ENCODE measurements at regions not wholly inside any gene's neighbourhood (a gene's known extent, or its start where the extent isn't known, plus 50 kb on each side); places are given as distances from the start of the nearest gene placed in this dataset.

DNA sequence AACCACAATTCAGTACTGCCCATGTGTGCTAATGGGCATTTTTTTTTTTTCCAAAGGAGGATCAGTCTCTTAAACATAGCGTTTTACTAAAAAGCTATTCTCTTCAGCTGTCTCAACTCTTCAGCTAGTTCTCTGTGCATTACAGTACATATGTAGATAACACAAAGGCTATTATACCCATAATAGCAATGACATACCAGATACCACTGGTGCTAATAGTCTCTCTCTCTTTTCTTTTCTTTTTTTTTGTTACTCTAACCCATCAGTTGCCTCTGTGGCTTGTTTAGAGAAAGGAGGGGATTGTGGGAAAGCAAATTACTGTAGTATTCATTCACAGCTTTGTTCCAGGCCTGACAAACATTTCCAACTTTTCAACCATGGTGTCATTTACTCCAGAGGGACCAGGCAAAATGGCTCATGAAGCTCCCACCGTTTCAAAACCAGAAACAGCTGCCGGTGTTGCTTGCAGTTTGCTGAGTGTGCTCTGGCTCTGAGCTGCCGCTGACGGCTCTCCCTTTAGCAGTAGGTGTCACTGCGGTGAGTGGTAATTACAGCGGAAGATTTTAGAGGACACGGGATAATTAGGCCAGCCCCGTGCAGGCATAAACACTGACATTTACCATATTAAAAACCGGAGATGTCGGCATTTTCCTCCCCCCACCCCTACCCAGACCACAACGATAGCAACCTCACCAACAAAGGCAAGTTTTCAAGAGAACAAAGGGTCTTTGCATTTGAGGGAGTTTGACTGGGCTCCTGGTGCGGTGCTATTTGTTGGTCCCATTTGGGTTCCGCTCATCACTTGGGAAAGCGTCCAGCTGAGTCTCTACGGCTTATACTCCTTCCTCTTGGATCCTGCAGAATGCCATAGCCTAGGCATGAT, 1005.5 kb downstream of the KCNMA1 start:
- no peak for FAIRE-seq
- TF ChIP-seq, protein P1, sequence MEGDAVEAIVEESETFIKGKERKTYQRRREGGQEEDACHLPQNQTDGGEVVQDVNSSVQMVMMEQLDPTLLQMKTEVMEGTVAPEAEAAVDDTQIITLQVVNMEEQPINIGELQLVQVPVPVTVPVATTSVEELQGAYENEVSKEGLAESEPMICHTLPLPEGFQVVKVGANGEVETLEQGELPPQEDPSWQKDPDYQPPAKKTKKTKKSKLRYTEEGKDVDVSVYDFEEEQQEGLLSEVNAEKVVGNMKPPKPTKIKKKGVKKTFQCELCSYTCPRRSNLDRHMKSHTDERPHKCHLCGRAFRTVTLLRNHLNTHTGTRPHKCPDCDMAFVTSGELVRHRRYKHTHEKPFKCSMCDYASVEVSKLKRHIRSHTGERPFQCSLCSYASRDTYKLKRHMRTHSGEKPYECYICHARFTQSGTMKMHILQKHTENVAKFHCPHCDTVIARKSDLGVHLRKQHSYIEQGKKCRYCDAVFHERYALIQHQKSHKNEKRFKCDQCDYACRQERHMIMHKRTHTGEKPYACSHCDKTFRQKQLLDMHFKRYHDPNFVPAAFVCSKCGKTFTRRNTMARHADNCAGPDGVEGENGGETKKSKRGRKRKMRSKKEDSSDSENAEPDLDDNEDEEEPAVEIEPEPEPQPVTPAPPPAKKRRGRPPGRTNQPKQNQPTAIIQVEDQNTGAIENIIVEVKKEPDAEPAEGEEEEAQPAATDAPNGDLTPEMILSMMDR (IDR thresholded peaks at IDR 0.05; ENCODE audit: insufficient read depth, missing control alignments) = no peak
- DNase-seq (ENCODE audit: insufficient read length, low spot score) = no peak

DNA sequence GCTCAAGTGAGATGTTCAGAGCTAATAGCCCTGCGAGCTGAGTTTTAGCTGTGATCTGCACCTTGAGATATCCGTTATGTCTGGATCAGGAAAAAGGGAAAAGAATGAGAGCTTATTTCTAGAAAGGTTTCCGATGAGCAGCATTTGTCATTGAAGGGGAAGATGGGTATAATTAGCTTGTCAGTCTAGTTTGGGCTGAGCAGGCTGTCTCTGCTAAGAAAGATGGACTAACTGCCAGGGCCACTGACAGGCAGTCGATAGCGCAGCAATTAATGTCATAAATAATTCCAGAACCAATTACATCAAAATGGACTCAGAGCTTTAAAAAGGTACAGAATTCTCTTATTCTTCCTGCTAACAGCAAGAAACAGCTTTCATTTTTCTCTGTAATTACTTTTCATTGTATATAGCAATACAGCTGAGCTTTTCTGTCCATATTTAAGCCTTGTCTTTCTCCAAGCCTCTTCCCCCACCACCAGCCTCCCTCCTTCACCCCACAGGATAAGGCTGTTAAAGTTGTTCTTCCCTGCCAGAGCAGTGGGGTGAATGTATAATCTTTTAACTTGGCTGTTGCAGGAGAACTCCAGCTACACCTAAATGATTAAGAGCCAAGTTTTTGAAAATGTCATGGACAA, 1006.5 kb downstream of the KCNMA1 start:
- TF ChIP-seq, protein P1 (IDR thresholded peaks at IDR 0.05; ENCODE audit: insufficient read depth, missing control alignments) = no peak
- no peak for DNase-seq (ENCODE audit: insufficient read length, low spot score)
- FAIRE-seq = no peak

DNA sequence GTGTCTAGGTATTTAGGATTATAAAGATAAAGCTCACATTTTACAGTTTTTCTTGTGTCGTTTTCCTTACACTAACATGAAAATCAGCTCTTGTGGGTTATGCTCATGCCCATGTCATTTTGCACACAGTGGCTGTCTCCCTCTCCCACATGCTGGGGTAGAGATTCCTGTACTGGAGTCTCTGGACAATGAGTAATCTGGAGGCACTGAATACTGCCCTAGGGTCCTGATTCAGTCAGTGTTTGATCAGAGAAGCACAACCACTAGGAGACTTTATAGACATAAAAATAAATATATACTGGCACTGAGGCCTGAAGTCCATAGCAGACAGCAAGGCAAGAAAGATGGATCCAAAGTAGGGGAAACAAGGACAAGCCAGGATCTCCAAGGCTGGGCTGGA, 1008.8 kb downstream of the KCNMA1 start:
- DNase-seq (ENCODE audit: insufficient read length, low spot score) = no peak
- TF ChIP-seq, protein P1 (IDR thresholded peaks at IDR 0.05; ENCODE audit: insufficient read depth, missing control alignments) = no peak
- FAIRE-seq = no peak

DNA sequence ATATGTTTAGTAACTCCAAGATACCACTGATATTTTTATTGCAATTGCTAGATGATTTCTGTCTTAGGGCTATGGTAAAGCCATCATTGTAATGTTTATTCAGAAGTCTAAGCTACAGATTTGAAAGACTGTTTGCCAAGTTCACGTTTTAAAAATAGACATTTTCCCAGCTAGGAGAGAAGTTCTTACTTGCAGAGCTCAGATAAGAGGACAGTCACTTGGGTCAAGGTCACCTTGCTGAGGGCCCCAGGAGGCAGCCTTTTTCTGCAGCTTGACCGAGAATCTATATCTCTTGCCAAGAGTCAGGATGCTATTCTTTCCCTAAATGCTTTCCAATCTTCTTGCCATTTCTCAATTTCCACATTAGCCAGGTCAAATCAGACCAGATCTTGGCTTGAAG, 1011.2 kb downstream of the KCNMA1 start:
- TF ChIP-seq, protein P1 (IDR thresholded peaks at IDR 0.05; ENCODE audit: insufficient read depth, missing control alignments) = no peak
- FAIRE-seq (no peak), DNase-seq (ENCODE audit: insufficient read length, low spot score) (no peak)

DNA sequence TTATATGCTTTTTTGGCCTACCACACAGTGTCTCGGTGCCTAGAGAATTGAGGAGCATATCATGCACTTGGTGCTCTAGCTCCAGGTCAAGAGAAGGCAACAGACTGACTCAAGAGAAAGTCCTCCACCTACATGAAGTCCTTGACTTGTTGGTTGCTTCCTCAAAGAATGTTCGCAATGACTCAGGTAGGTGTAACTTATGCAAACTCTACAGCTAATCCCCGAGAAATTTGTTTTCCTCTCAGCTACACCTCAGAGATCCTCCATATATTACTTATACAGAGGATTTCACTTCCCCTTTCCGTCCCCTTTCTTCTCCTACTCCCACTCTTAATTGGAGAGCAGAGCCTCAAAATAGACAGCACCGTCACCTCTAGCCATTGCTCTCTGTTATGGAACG, 1013.1 kb downstream of the KCNMA1 start:
- FAIRE-seq (no peak), DNase-seq (ENCODE audit: insufficient read length, low spot score) (no peak)
- TF ChIP-seq, protein P1 (IDR thresholded peaks at IDR 0.05; ENCODE audit: insufficient read depth, missing control alignments) = no peak

DNA sequence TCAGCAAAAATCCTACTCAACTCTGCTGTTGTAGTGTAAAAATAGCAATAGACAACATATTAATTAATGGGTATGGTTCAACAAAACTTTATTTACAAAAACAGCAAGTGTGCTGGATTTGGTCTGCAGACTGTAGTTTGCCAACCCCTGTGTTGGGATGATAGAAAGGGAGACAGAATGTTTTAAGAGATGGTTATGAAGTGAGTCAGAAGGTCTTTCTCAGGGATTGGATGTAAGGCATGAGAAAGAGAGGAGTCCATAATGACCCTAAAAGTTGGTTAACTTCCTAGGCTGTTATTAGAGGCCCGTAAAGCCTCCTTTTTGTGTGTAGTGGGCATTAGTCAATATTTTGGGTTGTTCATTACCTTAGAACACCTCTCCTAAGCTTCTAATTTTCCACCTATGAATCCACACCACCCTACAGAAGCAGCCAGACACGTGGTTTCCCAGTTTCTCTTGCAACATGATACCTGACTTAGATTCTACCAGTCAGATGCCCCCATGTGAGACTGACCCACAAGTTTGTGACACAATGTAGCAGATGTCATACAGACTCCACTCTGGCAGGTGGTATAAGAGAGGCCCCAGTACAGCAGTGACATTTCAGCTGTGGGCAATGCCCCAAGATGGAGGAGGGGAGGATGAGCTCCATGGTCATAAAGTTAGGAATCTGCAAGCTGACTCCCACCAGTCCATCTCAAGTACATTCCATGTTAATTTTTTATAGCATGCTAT, 1015.6 kb downstream of the KCNMA1 start:
- FAIRE-seq = no peak
- TF ChIP-seq, protein P1 (IDR thresholded peaks at IDR 0.05; ENCODE audit: insufficient read depth, missing control alignments) = no peak
- DNase-seq (ENCODE audit: insufficient read length, low spot score) = no peak

Measured in D721Med (cell line).